ENCODE measurements at regions not wholly inside any gene's neighbourhood (a gene's known extent, or its start where the extent isn't known, plus 50 kb on each side); places are given as distances from the start of the nearest gene placed in this dataset.

GRCh38 chrX:66328950-66329596 is 165.0 kb downstream of the HEPH start:
- intact Hi-C loops (cut with DNase I) = no loop called here
- DNase-seq (peak; percentile 18), ATAC-seq (no peak)

- DNase-seq (no peak), ATAC-seq (no peak)
- intact Hi-C loops (cut with DNase I) = no loop called here
These were observed 196.8 kb downstream of the HEPH start for GRCh38 chrX:66360894-66361293.

- DNase-seq = no peak
- no peak for ATAC-seq
- intact Hi-C loops (cut with DNase I) = no loop called here
These were observed 220.7 kb downstream of the HEPH start for GRCh38 chrX:66384722-66385121.

GRCh38 chrX:66399273-66399672 is 235.2 kb downstream of the HEPH start:
- intact Hi-C loops (cut with DNase I) = no loop called here
- ATAC-seq (no peak), DNase-seq (no peak)

- ATAC-seq (no peak), DNase-seq (no peak)
- intact Hi-C loops (cut with DNase I) = no loop called here
These were observed 236.7 kb downstream of the EDA2R start for GRCh38 chrX:66402165-66402564.

- intact Hi-C loops (cut with DNase I) = no loop called here
- DNase-seq = no peak
- no peak for ATAC-seq
These were observed 230.4 kb downstream of the EDA2R start for GRCh38 chrX:66408507-66408906.

- intact Hi-C loops (cut with DNase I) = no loop called here
- no peak for DNase-seq
- no peak for ATAC-seq
These were observed 228.1 kb downstream of the EDA2R start for GRCh38 chrX:66410806-66411205.
